ENCODE measurements at regions not wholly inside any gene's neighbourhood (a gene's known extent, or its start where the extent isn't known, plus 50 kb on each side); places are given as distances from the start of the nearest gene placed in this dataset.

DNA sequence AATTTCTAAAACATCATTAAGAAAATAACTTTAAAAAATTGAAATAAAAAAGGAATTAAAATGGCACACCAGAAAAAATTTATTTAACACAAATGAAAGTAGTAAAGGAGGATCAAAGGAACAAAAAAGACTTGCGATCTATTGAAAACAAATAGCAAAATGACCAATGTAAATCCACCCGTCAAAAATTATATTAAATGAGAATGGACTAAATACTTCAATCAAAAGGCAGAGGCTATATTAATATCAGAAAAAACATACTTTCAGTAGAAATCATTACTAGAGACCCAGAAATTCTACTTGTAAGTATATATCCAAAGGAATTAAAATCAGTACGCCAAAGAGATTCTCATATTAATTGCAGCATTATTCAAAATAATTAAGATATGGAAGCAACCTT, 293.1 kb upstream of the SOX4 start:
- Histone ChIP-seq H3K27me3 (ENCODE audit: control insufficient read depth in 3 of 3, insufficient read depth in 3 of 3, low read length in 2 of 3) (no peaks in the 10 kb centered on the region), H3K36me3 (ENCODE audit: control insufficient read depth in 4 of 4, insufficient read depth in 4 of 4, low read length in 4 of 4) (no peaks in the 10 kb centered on the region), H3K9me3 (ENCODE audit: control insufficient read depth in 4 of 4, insufficient read depth in 3 of 4, low read length in 3 of 4) (peaks cover 0 to 2% (median 0%) of the 10 kb centered on the region in 4 donors), H3K4me3 (no peak overlapping the region), H3K9ac (ENCODE audit: insufficient read depth in 1 of 2, low read length in 2 of 2) (no peak overlapping the region), H3K4me1 (ENCODE audit: control insufficient read depth in 5 of 5, insufficient read depth in 5 of 5, low read length in 5 of 5) (peaks cover 0 to 20% (median 0%) of the 10 kb centered on the region in 5 donors), H3K27ac (ENCODE audit: low read depth in 1 of 2, low read length in 1 of 2) (no peak overlapping the region)
- 80 to 98% methylated on average over 3 of the region's 3 CpGs for WGBS, 2 donors
- ATAC-seq (ENCODE audit: insufficient read depth, low FRiP score) (no peak), DNase-seq (no peak)
- TF ChIP-seq, protein P1, sequence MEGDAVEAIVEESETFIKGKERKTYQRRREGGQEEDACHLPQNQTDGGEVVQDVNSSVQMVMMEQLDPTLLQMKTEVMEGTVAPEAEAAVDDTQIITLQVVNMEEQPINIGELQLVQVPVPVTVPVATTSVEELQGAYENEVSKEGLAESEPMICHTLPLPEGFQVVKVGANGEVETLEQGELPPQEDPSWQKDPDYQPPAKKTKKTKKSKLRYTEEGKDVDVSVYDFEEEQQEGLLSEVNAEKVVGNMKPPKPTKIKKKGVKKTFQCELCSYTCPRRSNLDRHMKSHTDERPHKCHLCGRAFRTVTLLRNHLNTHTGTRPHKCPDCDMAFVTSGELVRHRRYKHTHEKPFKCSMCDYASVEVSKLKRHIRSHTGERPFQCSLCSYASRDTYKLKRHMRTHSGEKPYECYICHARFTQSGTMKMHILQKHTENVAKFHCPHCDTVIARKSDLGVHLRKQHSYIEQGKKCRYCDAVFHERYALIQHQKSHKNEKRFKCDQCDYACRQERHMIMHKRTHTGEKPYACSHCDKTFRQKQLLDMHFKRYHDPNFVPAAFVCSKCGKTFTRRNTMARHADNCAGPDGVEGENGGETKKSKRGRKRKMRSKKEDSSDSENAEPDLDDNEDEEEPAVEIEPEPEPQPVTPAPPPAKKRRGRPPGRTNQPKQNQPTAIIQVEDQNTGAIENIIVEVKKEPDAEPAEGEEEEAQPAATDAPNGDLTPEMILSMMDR (IDR thresholded peaks at IDR 0.05; ENCODE audit: control extremely low read depth, extremely low read depth) = no peak

DNA sequence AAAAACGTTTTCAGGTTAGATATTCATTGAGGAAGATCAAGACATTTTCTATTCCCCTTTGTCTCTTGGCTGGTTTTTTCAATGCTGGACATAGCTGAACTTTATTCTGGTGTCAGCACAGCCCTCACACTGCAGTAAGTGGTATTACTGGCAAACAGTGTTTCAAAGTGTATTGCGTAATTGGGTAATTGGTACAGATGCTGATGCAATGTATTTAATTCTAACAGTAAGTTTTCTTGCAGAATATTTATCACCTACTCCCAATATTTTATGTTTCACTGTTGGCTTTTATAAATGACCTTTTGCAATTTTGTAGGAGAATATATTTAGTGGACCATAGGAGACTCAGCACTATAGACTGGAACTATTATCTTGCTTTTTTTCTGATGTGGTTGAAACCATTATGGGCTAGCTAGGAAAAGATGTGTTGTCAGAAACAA, 287.6 kb upstream of the SOX4 start:
- TF ChIP-seq, protein P1 (IDR thresholded peaks at IDR 0.05; ENCODE audit: control extremely low read depth, extremely low read depth) = no peak
- DNase-seq = peak; percentile 27 to 91 (median 86)
- H3K36me3 ChIP-seq (ENCODE audit: control insufficient read depth in 4 of 4, insufficient read depth in 4 of 4, low read length in 4 of 4) = no peaks in the 10 kb centered on the region
- no peak overlapping the region for H3K4me3 ChIP-seq
- ATAC-seq (ENCODE audit: insufficient read depth, low FRiP score) = no peak
- peaks cover 0 to 21% (median 0%) of the 10 kb centered on the region in 5 donors for H3K4me1 ChIP-seq (ENCODE audit: control insufficient read depth in 5 of 5, insufficient read depth in 5 of 5, low read length in 5 of 5)
- no peak overlapping the region for H3K27ac ChIP-seq (ENCODE audit: low read depth in 1 of 2, low read length in 1 of 2)
- no peaks in the 10 kb centered on the region for H3K27me3 ChIP-seq (ENCODE audit: control insufficient read depth in 3 of 3, insufficient read depth in 3 of 3, low read length in 2 of 3)
- H3K9ac ChIP-seq (ENCODE audit: insufficient read depth in 1 of 2, low read length in 2 of 2) = no peak overlapping the region
- H3K9me3 ChIP-seq (ENCODE audit: control insufficient read depth in 4 of 4, insufficient read depth in 3 of 4, low read length in 3 of 4) = peaks cover 0 to under 1% (median 0%) of the 10 kb centered on the region in 4 donors
- WGBS, 2 donors = 56 to 63% methylated on average over 2 of the region's 2 CpGs

DNA sequence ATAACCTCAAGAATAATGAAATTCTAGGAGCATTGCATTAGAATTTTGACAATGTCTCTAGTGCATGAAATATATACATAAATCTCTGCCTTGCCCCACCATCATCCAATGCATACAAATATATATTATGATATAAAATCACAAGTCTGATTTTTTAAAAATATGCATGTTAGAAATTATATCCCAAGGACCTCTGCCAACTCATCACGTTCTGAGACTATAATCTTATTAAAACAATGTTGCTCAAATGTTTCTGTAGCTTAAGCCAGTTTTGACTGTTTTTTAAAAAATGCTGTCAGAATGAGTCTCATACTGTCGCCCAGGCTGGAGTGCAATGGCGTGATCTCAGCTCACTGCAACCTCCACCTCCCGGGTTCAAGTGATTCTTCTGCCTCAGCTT, 287.0 kb upstream of the SOX4 start:
- 80 to 88% methylated on average over 4 of the region's 4 CpGs for WGBS, 2 donors
- ATAC-seq (ENCODE audit: insufficient read depth, low FRiP score) (no peak), DNase-seq (peak in 2 of 3 donors; percentile 57 to 68)
- TF ChIP-seq, protein P1 (IDR thresholded peaks at IDR 0.05; ENCODE audit: control extremely low read depth, extremely low read depth) = no peak
- H3K4me3 ChIP-seq = no peak overlapping the region
- H3K36me3 ChIP-seq (ENCODE audit: control insufficient read depth in 4 of 4, insufficient read depth in 4 of 4, low read length in 4 of 4) = no peaks in the 10 kb centered on the region
- H3K27ac ChIP-seq (ENCODE audit: low read depth in 1 of 2, low read length in 1 of 2) = no peak overlapping the region
- no peaks in the 10 kb centered on the region for H3K27me3 ChIP-seq (ENCODE audit: control insufficient read depth in 3 of 3, insufficient read depth in 3 of 3, low read length in 2 of 3)
- peaks cover 0 to 21% (median 0%) of the 10 kb centered on the region in 5 donors for H3K4me1 ChIP-seq (ENCODE audit: control insufficient read depth in 5 of 5, insufficient read depth in 5 of 5, low read length in 5 of 5)
- no peak overlapping the region for H3K9ac ChIP-seq (ENCODE audit: insufficient read depth in 1 of 2, low read length in 2 of 2)
- H3K9me3 ChIP-seq (ENCODE audit: control insufficient read depth in 4 of 4, insufficient read depth in 3 of 4, low read length in 3 of 4) = no peaks in the 10 kb centered on the region

DNA sequence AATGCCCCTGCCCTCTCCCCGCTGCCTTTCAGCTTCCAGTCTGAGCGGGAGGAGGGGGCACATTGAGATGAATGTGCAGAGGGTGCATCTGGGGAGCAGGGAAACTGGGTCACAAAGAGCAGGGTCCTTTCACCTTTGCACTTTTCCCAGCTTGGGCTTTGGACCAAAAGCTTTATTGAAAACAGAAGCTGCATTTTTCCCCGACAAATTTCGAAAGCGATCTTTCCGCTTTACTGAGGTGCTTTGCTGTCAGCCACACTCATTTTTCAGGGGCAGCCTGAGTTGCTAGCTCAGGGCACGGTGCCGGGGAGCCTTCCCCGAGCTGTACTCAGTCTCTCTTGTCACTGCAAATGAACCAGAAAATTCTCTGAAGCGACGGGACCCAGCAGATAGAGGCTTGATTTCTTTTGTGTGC, 283.7 kb upstream of the SOX4 start:
- Histone ChIP-seq H3K27ac (ENCODE audit: low read depth in 1 of 2, low read length in 1 of 2) (no peak overlapping the region), H3K4me3 (no peak overlapping the region), H3K9ac (ENCODE audit: insufficient read depth in 1 of 2, low read length in 2 of 2) (peak overlapping the region in 1 of 2 donors; percentile 47), H3K9me3 (ENCODE audit: control insufficient read depth in 4 of 4, insufficient read depth in 3 of 4, low read length in 3 of 4) (no peaks in the 10 kb centered on the region), H3K4me1 (ENCODE audit: control insufficient read depth in 5 of 5, insufficient read depth in 5 of 5, low read length in 5 of 5) (peaks cover 0 to 21% (median 0%) of the 10 kb centered on the region in 5 donors), H3K27me3 (ENCODE audit: control insufficient read depth in 3 of 3, insufficient read depth in 3 of 3, low read length in 2 of 3) (no peaks in the 10 kb centered on the region), H3K36me3 (ENCODE audit: control insufficient read depth in 4 of 4, insufficient read depth in 4 of 4, low read length in 4 of 4) (no peaks in the 10 kb centered on the region)
- TF ChIP-seq, protein P1 (IDR thresholded peaks at IDR 0.05; ENCODE audit: control extremely low read depth, extremely low read depth) = no peak
- WGBS, 2 donors = 69 to 74% methylated on average over 11 of the region's 11 CpGs
- DNase-seq (peak in 1 of 3 donors; percentile 37), ATAC-seq (ENCODE audit: insufficient read depth, low FRiP score) (no peak)

Data from lung (tissue), 11 donors.